T-helper 2 cell treated with Interferon-gamma antibody and Interleukin-4, amounts not matched to agents 5 μg/mL and 100 μg/mL, for 36 hours (primary cell): ENCODE measurements at regions not wholly inside any gene's neighbourhood (a gene's known extent, or its start where the extent isn't known, plus 50 kb on each side); places are given as distances from the start of the nearest gene placed in this dataset.
"Not testable (repeated sequence)": the region's sequence is repeated elsewhere in the genome, so short reads cannot be mapped to it uniquely, and the experiment has no call there.

Source experiments
- DNase-seq: peaks from one replicate; pipeline ENCODE4 v3.0.0; 2021; ENCODE audit warnings: low spot score
- H3K27ac Mint-ChIP-seq: one replicate; pipeline ENCODE4 v1.8.0; 2021; ENCODE audit warnings: mild to moderate bottlenecking, mixed read lengths
- H3K27me3 Mint-ChIP-seq: one replicate; pipeline ENCODE4 v1.8.0; 2021; ENCODE audit warnings: low read depth, mixed read lengths
- H3K36me3 Mint-ChIP-seq: one replicate; pipeline ENCODE4 v1.8.0; 2021; ENCODE audit warnings: low read depth, mixed read lengths
- H3K4me1 Mint-ChIP-seq: one replicate; pipeline ENCODE4 v1.8.0; 2021; ENCODE audit warnings: low read depth, mixed read lengths
- H3K4me3 Mint-ChIP-seq: one replicate; pipeline ENCODE4 v1.8.0; 2022; ENCODE audit warnings: mild to moderate bottlenecking, moderate library complexity, mixed read lengths
- H3K9me3 Mint-ChIP-seq: one replicate; pipeline ENCODE4 v1.8.0; 2021; ENCODE audit warnings: mixed read lengths

- Mint-ChIP-seq H3K27me3 (peaks cover 2% of the 10 kb centered on the region), H3K36me3 (no peaks in the 10 kb centered on the region), H3K4me3 (no peak overlapping the region), H3K9me3 (peaks cover 4% of the 10 kb centered on the region), H3K4me1 (peaks cover 20% of the 10 kb centered on the region), H3K27ac (no peak overlapping the region)
- DNase-seq, result no peak
These were observed 92.0 kb upstream of the TBL1X start for GRCh38 chrX:9372866-9373265.

- Mint-ChIP-seq H3K4me1 (peaks cover 18% of the 10 kb centered on the region), H3K9me3 (peaks cover 7% of the 10 kb centered on the region), H3K36me3 (no peaks in the 10 kb centered on the region), H3K27ac (no peak overlapping the region), H3K4me3 (no peak overlapping the region), H3K27me3 (peaks cover 2% of the 10 kb centered on the region)
- DNase-seq, result no peak
These were observed 91.1 kb upstream of the TBL1X start for GRCh38 chrX:9373789-9374188.

GRCh38 chrX:9374555-9374954 is 90.3 kb upstream of the TBL1X start:
- H3K27me3 Mint-ChIP-seq, result peaks cover 2% of the 10 kb centered on the region

GRCh38 chrX:9376111-9376510 is 88.7 kb upstream of the TBL1X start:
- no peaks in the 10 kb centered on the region for H3K27me3 Mint-ChIP-seq
- no peak overlapping the region for H3K27ac Mint-ChIP-seq
- no peak for DNase-seq
- no peaks in the 10 kb centered on the region for H3K36me3 Mint-ChIP-seq
- H3K4me3 Mint-ChIP-seq, result no peak overlapping the region
- H3K4me1 Mint-ChIP-seq, result peaks cover 15% of the 10 kb centered on the region
- peaks cover 8% of the 10 kb centered on the region for H3K9me3 Mint-ChIP-seq

More at GRCh38 chrX:9374555-9374954, 90.3 kb upstream of the TBL1X start:
- H3K27ac Mint-ChIP-seq, result no peak overlapping the region
- H3K9me3 Mint-ChIP-seq, result peaks cover 8% of the 10 kb centered on the region
- H3K36me3 Mint-ChIP-seq, result no peaks in the 10 kb centered on the region
- H3K4me1 Mint-ChIP-seq, result peaks cover 22% of the 10 kb centered on the region
- DNase-seq, result no peak
- H3K4me3 Mint-ChIP-seq, result no peak overlapping the region

- not testable (repeated sequence) for DNase-seq, H3K27me3 Mint-ChIP-seq, H3K9me3 Mint-ChIP-seq, H3K27ac Mint-ChIP-seq, H3K4me3 Mint-ChIP-seq, H3K36me3 Mint-ChIP-seq
- peaks cover 15% of the 10 kb centered on the region for H3K4me1 Mint-ChIP-seq
These were observed 87.6 kb upstream of the TBL1X start for GRCh38 chrX:9377216-9377615.

- DNase-seq, result no peak
- Mint-ChIP-seq H3K4me3 (no peak overlapping the region), H3K27me3 (no peaks in the 10 kb centered on the region), H3K27ac (no peak overlapping the region), H3K9me3 (peaks cover 8% of the 10 kb centered on the region), H3K36me3 (no peaks in the 10 kb centered on the region), H3K4me1 (peaks cover 18% of the 10 kb centered on the region)
These were observed 85.7 kb upstream of the TBL1X start for GRCh38 chrX:9378980-9379696.

- H3K36me3 Mint-ChIP-seq, result no peaks in the 10 kb centered on the region
- H3K27me3 Mint-ChIP-seq, result no peaks in the 10 kb centered on the region
- peaks cover 18% of the 10 kb centered on the region for H3K4me1 Mint-ChIP-seq
- H3K9me3 Mint-ChIP-seq, result peaks cover 8% of the 10 kb centered on the region
- no peak for DNase-seq
- no peak overlapping the region for H3K27ac Mint-ChIP-seq
- no peak overlapping the region for H3K4me3 Mint-ChIP-seq
These were observed 84.9 kb upstream of the TBL1X start for GRCh38 chrX:9379697-9380551.

GRCh38 chrX:9383655-9384054 is 81.2 kb upstream of the TBL1X start:
- H3K4me1 Mint-ChIP-seq, result peaks cover 15% of the 10 kb centered on the region
- H3K27me3 Mint-ChIP-seq, result peaks cover 5% of the 10 kb centered on the region
- H3K4me3 Mint-ChIP-seq, result no peak overlapping the region
- no peak for DNase-seq
- H3K36me3 Mint-ChIP-seq, result no peaks in the 10 kb centered on the region
- peaks cover 2% of the 10 kb centered on the region for H3K9me3 Mint-ChIP-seq
- no peak overlapping the region for H3K27ac Mint-ChIP-seq

- Mint-ChIP-seq H3K9me3 (no peaks in the 10 kb centered on the region), H3K27ac (no peak overlapping the region), H3K4me1 (peaks cover 2% of the 10 kb centered on the region), H3K4me3 (no peak overlapping the region), H3K36me3 (no peaks in the 10 kb centered on the region), H3K27me3 (peaks cover 5% of the 10 kb centered on the region)
- no peak for DNase-seq
These were observed 76.4 kb upstream of the TBL1X start for GRCh38 chrX:9388450-9388849.

- H3K4me3 Mint-ChIP-seq, result no peak overlapping the region
- peaks cover 5% of the 10 kb centered on the region for H3K27me3 Mint-ChIP-seq
- no peaks in the 10 kb centered on the region for H3K4me1 Mint-ChIP-seq
- DNase-seq, result no peak
- H3K9me3 Mint-ChIP-seq, result no peaks in the 10 kb centered on the region
- H3K36me3 Mint-ChIP-seq, result no peaks in the 10 kb centered on the region
- H3K27ac Mint-ChIP-seq, result no peak overlapping the region
These were observed 74.7 kb upstream of the TBL1X start for GRCh38 chrX:9390121-9390520.

GRCh38 chrX:9390693-9391368 is 74.0 kb upstream of the TBL1X start:
- Mint-ChIP-seq H3K36me3 (no peaks in the 10 kb centered on the region), H3K27me3 (peaks cover 5% of the 10 kb centered on the region), H3K9me3 (no peaks in the 10 kb centered on the region), H3K27ac (no peak overlapping the region), H3K4me3 (no peak overlapping the region), H3K4me1 (peaks cover 2% of the 10 kb centered on the region)
- no peak for DNase-seq

GRCh38 chrX:9392445-9392844 is 72.4 kb upstream of the TBL1X start:
- H3K27ac Mint-ChIP-seq, result no peak overlapping the region
- peaks cover 2% of the 10 kb centered on the region for H3K4me1 Mint-ChIP-seq
- no peak for DNase-seq
- no peak overlapping the region for H3K4me3 Mint-ChIP-seq
- H3K36me3 Mint-ChIP-seq, result no peaks in the 10 kb centered on the region
- peaks cover 5% of the 10 kb centered on the region for H3K27me3 Mint-ChIP-seq
- H3K9me3 Mint-ChIP-seq, result no peaks in the 10 kb centered on the region

- H3K27me3 Mint-ChIP-seq, result peaks cover 3% of the 10 kb centered on the region
- DNase-seq, result no peak
- H3K27ac Mint-ChIP-seq, result no peak overlapping the region
- H3K4me3 Mint-ChIP-seq, result no peak overlapping the region
- H3K9me3 Mint-ChIP-seq, result no peaks in the 10 kb centered on the region
- peaks cover 2% of the 10 kb centered on the region for H3K4me1 Mint-ChIP-seq
- H3K36me3 Mint-ChIP-seq, result no peaks in the 10 kb centered on the region
These were observed 71.3 kb upstream of the TBL1X start for GRCh38 chrX:9393571-9393970.

- Mint-ChIP-seq H3K4me1 (peaks cover 2% of the 10 kb centered on the region), H3K4me3 (no peak overlapping the region), H3K27me3 (peaks cover 3% of the 10 kb centered on the region), H3K36me3 (no peaks in the 10 kb centered on the region), H3K9me3 (no peaks in the 10 kb centered on the region), H3K27ac (no peak overlapping the region)
- no peak for DNase-seq
These were observed 70.6 kb upstream of the TBL1X start for GRCh38 chrX:9394212-9394611.
